Hypothalamus (tissue), 51 donors: ENCODE measurements at regions not wholly inside any gene's neighbourhood (a gene's known extent, or its start where the extent isn't known, plus 50 kb on each side); places are given as distances from the start of the nearest gene placed in this dataset.
A peak's percentile ranks its signal among the peaks of the same experiment; 100 is the strongest.
"Not testable (repeated sequence)": the region's sequence is repeated elsewhere in the genome, so short reads cannot be mapped to it uniquely, and the experiment has no call there.

ENCODE experiments used
- DNase-seq, 51 donors: peaks; one replicate each; lab custom pipeline; 2025; lab: John Stamatoyannopoulos, UW

DNA sequence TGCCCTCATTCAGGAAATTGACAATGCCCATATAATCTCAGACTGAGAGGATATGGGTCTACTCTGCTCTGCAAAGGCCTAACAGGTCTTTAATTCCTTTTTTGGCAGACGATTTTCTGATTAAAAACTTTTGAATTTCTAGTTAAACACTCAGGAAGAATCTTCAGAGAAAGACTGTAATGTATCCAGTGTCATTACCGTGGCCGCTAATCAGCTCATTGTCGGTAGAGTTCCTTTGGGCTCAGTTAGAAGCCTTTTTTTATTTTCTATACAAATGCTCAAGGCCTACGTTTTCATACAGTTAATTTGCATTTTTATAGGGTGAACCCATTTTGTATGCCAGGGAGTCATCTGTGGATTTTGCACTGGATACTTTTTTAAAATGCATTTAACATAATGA lies 549.9 kb downstream of the RPS29 start:
- no peak for DNase-seq

GRCh38 chr14:49033131-49033530 lies 553.0 kb downstream of the RPS29 start:
- DNase-seq = no peak

GRCh38 chr14:49031710-49032109 lies 554.5 kb downstream of the RPS29 start:
- not testable (repeated sequence) for DNase-seq

DNA sequence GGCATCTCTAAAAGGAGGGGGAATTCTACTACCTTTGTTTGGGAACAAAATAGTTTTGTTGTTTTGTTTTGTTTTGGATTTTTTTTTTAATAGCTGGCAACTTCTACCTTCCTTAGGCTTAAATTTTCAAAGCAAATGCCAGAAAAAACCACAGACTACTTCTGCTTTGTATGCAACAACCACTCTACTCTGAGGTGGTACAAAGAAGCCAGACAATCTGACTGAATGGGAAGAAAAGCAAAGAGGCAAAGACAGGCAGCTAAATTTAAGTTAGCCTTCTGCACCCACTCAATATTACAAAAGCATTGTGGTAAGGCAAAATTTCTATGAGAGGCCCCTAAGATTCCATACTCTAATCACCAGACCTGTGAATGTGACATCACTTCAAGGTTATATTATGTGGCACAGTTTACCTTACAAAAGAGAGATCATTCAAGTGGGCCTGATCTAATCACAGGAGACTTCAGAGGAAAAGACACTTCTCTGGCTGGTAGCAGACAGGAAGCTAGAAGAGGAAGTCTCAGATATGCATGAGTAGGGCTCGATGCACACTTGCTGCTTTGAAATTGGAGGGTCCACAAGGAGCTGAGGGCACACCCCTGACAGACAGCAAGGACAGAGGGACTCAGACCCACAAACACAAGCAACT lies 566.6 kb downstream of the RPS29 start:
- DNase-seq = no peak

GRCh38 chr14:49017447-49017846 lies 568.7 kb downstream of the RPS29 start:
- DNase-seq = no peak

- DNase-seq = no peak
Measured at GRCh38 chr14:49016381-49016780, 569.8 kb downstream of the RPS29 start.

- no peak for DNase-seq
Measured at GRCh38 chr14:49014476-49014875, 571.7 kb downstream of the RPS29 start.

DNA sequence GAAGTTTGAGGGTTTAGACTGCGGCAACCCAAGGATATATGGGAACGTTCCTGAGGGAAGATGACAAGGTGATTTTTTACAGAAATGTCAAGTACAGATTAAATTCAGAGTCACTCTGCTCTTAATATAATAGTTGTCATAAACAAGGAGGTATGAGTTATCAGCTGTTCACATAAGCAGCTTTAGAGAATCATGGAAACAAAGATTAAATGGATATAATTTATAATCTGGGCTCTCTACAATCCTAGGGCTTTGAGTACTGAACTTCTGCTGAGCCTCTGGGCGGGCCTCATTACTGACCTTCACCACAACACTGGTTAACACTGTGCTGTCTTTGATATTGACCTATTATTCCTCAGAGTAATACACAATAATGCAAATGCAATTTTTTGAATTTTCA lies 577.8 kb downstream of the RPS29 start:
- DNase-seq = no peak

DNA sequence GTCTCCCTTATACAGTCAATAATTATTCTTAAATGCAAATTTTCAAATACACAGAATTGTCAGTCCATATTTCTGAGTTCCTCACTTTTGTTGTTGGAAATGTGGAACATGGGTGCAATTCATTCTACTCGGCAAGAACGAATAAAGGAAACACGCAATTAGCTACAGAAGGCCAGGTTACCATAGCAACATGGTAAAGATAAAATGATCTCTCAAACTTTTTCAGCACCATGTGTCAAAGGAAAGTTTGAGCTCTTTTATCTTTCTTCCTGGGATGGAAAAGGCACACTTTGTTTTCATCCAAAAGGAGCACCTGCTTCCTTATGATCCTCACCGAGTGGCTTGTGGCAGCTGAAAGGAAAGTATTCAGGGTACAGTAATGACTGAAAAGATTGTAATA lies 595.0 kb downstream of the RPS29 start:
- DNase-seq = no peak

DNA sequence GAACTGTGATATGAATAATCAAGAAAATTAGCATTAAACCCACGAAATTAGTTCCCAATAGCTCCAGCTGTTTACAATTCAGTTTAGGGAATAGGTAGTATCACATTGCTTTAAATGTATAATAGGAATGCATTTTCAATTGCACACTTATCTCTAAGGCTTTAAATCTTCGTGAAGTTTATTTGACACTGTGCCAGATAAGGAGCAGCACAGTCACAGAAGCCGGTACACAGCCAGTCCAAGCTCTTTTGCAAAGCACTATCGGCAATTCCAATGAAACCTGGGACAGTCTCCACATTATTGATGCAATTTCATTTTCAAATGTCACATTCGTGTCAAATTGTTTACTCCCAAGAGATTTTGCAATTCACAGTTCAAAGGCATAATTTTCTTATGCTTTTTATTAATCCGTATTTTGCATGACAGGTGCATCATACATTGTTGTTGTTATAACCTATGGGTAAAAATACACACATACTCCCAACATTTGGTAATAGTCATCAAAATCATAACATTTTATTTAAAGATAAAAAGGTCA lies 602.8 kb downstream of the RPS29 start:
- DNase-seq = no peak

DNA sequence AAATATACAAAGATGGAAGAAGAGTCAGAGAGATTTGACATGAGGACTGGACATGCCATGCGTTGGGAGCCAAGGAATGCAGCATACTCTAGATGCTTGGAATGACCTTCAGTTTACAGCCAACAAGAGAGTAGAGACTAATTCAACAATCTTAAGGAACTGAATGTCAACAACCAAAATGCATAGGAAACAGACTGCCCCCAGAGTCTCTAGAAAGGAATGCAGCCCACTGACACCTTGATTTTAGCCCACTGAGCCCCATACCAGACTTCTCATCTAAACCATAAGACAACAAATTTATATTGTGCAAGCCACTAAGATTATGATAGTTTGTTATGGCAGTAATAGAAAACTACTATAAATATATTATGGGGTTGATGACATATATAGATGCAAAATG lies 611.2 kb downstream of the RPS29 start:
- DNase-seq = no peak

- no peak for DNase-seq
Measured at GRCh38 chr14:48973151-48973550, 613.0 kb downstream of the RPS29 start.

- no peak for DNase-seq
Measured at GRCh38 chr14:48970943-48971342, 615.2 kb downstream of the RPS29 start.

- no peak for DNase-seq
Measured at GRCh38 chr14:48967419-48967818, 618.8 kb downstream of the RPS29 start.

DNA sequence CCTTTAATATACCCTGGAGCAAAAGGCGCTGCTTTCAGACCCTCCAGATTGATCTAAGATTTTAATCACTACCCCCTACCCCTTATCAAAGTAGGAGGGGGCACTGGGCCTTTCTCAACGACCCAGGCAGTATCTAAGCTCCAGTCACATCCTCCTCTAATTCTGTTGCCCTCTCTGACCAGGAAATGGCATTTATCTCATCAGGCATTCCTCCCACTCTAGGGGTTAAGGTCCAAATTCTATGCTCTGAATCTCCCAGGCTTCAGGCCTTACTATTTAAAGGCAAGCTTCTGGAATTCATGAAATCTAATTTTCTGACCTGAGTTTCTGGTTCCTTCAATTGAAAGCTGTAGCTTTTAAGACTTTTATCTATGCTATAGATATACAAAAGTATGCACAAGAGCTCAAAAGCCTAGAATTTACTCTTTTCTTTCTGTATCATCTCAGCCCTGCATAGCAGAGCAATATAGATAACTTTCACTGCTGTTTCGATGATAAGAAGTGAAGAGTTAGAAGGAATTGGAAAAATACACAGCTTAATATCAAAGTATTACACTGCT lies 622.9 kb downstream of the RPS29 start:
- DNase-seq = no peak

DNA sequence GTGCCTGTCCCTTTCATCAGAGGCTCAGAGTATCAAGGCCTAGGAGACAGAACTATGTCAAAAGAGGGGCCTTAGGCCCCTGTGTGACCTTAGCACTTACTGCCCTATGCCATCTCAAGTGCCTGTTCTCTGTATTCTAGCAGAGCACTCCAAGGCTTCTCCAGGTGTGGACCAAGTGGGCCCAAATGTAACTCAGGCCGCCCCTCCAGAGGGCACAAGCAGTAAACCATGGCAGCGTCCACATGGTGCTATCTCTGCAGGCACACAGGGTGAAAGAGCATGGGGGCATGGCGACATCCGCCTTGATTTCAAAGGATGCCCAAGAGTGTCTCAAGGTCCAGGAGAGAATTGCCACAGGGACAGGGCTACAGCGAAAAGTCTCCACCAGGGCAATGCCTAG lies 628.7 kb downstream of the RPS29 start:
- no peak for DNase-seq

DNA sequence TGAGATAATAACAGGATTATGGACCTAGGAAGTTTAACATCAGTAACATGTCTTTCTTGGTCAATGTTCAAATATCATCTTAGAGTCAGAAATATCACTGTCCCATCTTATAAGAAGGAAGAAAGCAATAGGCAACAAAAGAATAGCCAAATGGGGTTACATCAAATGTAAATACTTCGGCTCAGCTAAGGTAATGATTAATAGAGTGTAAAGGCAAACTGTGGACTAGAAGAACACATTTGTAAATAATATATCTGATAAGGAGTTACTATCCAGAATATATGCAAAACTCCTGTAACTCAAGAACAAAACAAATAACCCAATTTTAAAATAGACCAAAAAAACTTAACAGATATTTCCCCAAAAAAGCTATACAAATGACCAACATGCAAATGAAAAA lies 630.3 kb downstream of the RPS29 start:
- no peak for DNase-seq

DNA sequence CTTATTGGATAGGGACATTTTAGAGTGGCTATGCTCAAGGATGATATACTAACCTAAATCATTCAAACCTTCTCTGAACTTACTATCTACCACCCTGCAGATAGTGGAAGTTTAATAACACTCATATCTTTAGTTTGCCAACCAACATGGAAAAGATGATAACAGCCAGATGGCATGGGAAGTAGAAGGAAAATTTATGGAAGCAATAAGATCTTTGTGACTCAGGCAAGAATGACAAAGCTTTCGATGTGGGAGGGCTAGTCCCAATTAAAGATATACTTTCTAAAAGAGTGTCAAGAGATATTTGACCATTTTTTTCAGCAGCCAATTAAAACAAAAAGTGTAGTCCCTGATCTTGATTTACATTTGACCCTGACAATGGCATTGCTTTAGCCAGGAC lies 631.7 kb downstream of the RPS29 start:
- DNase-seq = no peak

- no peak for DNase-seq
Measured at GRCh38 chr14:48944809-48945208, 641.4 kb downstream of the RPS29 start.

DNA sequence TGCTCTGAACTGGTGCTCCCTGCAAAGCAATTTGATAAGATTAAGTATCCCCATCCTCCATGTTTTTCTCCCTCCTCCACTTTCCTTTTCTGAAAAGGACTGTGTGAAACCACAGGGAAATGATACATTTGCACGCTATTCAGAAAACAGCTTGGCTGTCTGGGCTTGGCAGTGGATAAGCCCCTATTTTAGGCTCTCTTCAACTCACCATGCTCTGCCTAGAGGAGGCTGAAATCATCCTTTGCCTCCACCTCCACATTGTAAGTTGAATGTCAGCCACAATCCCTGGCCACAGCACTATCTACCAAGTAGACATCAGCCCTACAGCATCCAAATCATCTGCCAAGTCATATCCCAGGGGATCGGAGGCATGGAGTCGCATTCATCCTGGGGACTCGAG lies 642.3 kb downstream of the RPS29 start:
- DNase-seq = peak in 1 of 51 donors; percentile 24

DNA sequence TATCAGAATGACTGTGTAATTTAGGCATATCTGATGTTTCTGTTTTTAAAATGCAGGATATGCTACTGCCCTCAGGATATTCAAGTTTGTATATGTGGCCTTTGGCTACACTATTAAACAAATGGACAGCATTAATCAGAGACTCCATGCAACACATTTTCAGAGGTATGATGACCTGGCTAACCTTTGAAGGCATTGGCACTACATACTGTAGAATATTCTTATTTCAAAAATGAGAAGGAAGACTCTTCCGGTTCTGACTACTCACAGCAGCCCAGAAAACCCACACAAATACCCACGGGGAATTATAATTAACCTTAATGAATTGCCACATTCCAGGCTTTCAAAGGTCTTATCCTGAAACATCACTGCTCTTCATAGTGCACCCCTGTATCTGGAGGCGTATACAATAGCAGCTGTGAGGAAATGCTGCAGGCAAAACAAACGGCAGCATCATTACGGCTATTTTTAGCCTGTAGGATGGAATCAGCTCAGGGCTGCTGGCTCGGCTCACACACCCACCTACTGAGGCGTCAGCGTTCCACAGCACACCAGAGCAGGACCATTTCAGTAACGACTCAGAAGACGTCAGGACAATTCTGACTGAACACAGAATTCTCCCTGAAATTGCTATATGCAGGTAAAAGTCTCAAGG lies 648.5 kb downstream of the RPS29 start:
- DNase-seq = peak in 9 of 51 donors; percentile 0 to 58 (median 4)

- DNase-seq = no peak
Measured at GRCh38 chr14:48936849-48937248, 649.3 kb downstream of the RPS29 start.
